HUDEP-2 (cell line): ENCODE measurements at regions not wholly inside any gene's neighbourhood (a gene's known extent, or its start where the extent isn't known, plus 50 kb on each side); places are given as distances from the start of the nearest gene placed in this dataset.

Experiments
- DNase-seq, 76 experiments: peaks; one replicate each; lab custom pipeline; 2025; ENCODE audit not compliant: unreplicated experiment in 76 of 76; lab: John Stamatoyannopoulos, UW

- no peak for DNase-seq
These were observed 51.8 kb upstream of the DGKG start for GRCh38 chr3:186413615-186414415.

- DNase-seq = no peak
These were observed 50.0 kb upstream of the DGKG start for GRCh38 chr3:186411994-186412393.
